Lower lobe of right lung (tissue), 2 donors: ENCODE measurements at regions not wholly inside any gene's neighbourhood (a gene's known extent, or its start where the extent isn't known, plus 50 kb on each side); places are given as distances from the start of the nearest gene placed in this dataset.

ENCODE experiments used
- ATAC-seq, 2 donors: fragments of 200-7000 bp; cut with Tn5 transposase; one replicate each; pipeline ENCODE4 v1.9.1; 2020 to 2022; ENCODE audit warnings: mild to moderate bottlenecking in 2 of 2, moderate library complexity in 2 of 2
- DNase-seq: peaks from one replicate; pipeline ENCODE4 v3.0.0-alpha.2; 2020
- H3K27ac ChIP-seq: fragments of 200-600 bp; one replicate; pipeline ENCODE4 v1.8.0; 2022
- H3K27me3 ChIP-seq: fragments of 200-600 bp; one replicate; pipeline ENCODE4 v1.8.0; 2022; ENCODE audit warnings: low read depth
- H3K36me3 ChIP-seq: fragments of 200-600 bp; one replicate; pipeline ENCODE4 v1.8.0; 2022; ENCODE audit warnings: mild to moderate bottlenecking
- H3K4me1 ChIP-seq: fragments of 200-600 bp; one replicate; pipeline ENCODE4 v1.8.0; 2022
- H3K4me3 ChIP-seq: fragments of 200-600 bp; one replicate; pipeline ENCODE4 v1.8.0; 2022; ENCODE audit warnings: mild to moderate bottlenecking
- H3K9me3 ChIP-seq: fragments of 200-600 bp; one replicate; pipeline ENCODE4 v1.8.0; 2022
- intact Hi-C: fragments of 100-400 bp; cut with DNase I; formaldehyde crosslinking; loops from one replicate; pipeline ENCODE4 v1.11.0; 2022
- TF ChIP-seq, protein P1 (sequence below): fragments of 200-600 bp; IDR thresholded peaks from one replicate; pipeline ENCODE4 v1.8.0; 2022; ENCODE audit warnings: antibody characterized with exemption, mild to moderate bottlenecking
- donor health status: DM: no; HTN: yes; CAD: no; lungs with severe emphysema.

DNA sequence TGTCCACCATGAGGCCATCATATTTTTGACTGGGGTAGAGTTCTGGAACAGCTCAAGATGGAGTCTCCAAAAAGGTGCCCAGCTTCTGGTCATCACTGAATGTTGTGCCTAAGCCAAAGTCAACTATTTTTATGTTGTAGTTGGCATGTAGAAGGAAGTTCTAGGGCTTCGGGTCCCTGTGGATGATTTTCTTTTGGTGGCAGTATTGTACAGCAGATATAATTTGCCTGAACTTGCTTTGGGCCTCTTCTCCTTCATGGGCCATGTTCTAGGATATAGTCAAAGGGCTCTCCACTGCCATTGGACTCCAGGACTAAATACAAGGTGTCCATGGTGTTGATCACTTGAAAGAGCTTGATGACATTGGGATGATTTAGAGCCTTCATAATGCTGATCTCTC lies 143.6 kb downstream of the SLC38A4 start:
- intact Hi-C loops = no loop called here
- ATAC-seq (no peak), DNase-seq (no peak)
- H3K4me3 ChIP-seq = no peak overlapping the region
- no peaks in the 10 kb centered on the region for H3K27me3 ChIP-seq
- TF ChIP-seq, protein P1, sequence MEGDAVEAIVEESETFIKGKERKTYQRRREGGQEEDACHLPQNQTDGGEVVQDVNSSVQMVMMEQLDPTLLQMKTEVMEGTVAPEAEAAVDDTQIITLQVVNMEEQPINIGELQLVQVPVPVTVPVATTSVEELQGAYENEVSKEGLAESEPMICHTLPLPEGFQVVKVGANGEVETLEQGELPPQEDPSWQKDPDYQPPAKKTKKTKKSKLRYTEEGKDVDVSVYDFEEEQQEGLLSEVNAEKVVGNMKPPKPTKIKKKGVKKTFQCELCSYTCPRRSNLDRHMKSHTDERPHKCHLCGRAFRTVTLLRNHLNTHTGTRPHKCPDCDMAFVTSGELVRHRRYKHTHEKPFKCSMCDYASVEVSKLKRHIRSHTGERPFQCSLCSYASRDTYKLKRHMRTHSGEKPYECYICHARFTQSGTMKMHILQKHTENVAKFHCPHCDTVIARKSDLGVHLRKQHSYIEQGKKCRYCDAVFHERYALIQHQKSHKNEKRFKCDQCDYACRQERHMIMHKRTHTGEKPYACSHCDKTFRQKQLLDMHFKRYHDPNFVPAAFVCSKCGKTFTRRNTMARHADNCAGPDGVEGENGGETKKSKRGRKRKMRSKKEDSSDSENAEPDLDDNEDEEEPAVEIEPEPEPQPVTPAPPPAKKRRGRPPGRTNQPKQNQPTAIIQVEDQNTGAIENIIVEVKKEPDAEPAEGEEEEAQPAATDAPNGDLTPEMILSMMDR = no peak
- no peaks in the 10 kb centered on the region for H3K9me3 ChIP-seq
- no peaks in the 10 kb centered on the region for H3K4me1 ChIP-seq
- H3K27ac ChIP-seq = no peak overlapping the region
- no peaks in the 10 kb centered on the region for H3K36me3 ChIP-seq

DNA sequence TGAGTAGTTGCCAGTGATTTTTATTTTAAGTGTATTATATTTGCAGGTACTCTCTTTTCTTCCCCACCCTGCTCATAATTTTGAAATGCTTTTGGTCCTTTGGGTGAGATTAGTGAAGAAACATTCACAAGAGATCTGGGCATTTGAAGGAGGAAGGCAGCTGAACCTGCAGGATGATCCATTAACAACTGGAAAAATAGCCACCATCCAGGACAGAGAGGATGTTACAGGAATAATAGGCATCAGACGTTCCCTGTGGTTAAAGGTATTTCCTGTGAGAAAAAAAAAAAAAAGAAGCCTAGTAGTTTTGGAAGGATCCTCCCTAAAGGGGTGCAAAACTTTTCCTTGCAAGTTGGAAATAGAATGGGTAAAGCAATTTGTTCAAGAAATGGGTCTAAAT lies 145.3 kb downstream of the SLC38A4 start:
- H3K9me3 ChIP-seq = no peaks in the 10 kb centered on the region
- H3K36me3 ChIP-seq = no peaks in the 10 kb centered on the region
- intact Hi-C loops = no loop called here
- no peaks in the 10 kb centered on the region for H3K4me1 ChIP-seq
- DNase-seq (no peak), ATAC-seq (no peak)
- TF ChIP-seq, protein P1 = no peak
- H3K4me3 ChIP-seq = no peak overlapping the region
- H3K27me3 ChIP-seq = no peaks in the 10 kb centered on the region
- no peak overlapping the region for H3K27ac ChIP-seq

DNA sequence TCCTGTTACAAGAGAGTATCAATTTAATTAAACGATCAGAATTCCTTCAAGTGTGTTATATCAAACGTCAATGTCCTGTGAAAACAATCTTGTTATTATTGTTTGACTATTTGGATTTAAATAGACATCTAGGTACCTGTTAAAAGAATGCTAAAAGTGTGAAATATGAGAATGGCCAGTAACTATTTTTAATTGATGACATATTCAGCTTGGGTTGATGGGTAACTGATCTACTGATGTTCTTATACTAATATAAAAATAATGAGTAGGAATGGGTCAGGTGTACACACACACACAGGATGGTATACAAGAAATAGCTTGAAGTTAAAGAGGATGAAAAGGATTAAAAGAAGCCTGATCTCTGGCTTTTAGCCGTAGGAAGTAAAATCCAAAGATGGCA lies 146.0 kb downstream of the SLC38A4 start:
- Histone ChIP-seq H3K4me1 (no peaks in the 10 kb centered on the region), H3K36me3 (no peaks in the 10 kb centered on the region), H3K9me3 (no peaks in the 10 kb centered on the region), H3K27ac (no peak overlapping the region), H3K27me3 (no peaks in the 10 kb centered on the region), H3K4me3 (no peak overlapping the region)
- TF ChIP-seq, protein P1 = no peak
- intact Hi-C loops = no loop called here
- no peak for ATAC-seq
- no peak for DNase-seq

DNA sequence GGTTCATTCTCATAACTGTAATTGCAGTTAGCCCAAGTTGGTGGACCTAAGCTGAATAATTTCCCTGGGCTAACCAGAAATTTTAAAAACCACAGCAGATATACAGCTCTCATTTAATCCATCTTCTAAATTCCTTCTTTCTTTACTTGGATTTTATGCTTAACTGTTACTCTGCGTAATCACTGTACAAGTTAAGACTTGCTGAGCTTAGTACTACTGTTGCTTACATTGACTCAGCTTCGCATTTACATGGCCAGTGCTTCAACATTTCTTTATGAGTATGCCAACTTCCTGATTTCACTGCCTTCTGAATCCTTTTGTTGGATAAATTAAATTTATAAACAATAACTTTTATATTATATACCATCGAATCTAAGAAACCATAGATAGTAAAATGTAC lies 147.4 kb downstream of the SLC38A4 start:
- Histone ChIP-seq H3K27ac (no peak overlapping the region), H3K4me1 (no peaks in the 10 kb centered on the region), H3K4me3 (no peak overlapping the region), H3K27me3 (no peaks in the 10 kb centered on the region), H3K9me3 (no peaks in the 10 kb centered on the region), H3K36me3 (no peaks in the 10 kb centered on the region)
- ATAC-seq (no peak), DNase-seq (no peak)
- TF ChIP-seq, protein P1 = no peak
- intact Hi-C loops = no loop called here

DNA sequence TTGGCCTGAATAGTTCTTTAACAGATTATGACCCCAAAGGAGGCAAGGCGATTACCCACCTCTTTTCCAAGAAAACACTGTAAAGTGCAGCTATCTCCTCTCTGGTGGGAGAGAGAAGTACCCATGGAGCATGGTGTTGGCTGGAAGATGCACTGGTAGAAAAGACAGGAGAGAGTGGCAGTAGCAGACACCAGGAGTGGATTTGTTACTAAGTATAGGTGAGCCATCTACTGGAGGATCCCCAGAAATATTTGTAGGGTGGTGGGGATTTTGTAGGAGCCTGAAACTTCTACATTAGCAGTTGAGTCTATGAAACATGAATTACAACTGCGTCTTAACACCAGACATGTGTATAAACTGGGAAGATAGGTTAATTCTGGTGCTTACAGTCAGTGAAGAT lies 148.0 kb downstream of the SLC38A4 start:
- Histone ChIP-seq H3K27me3 (no peaks in the 10 kb centered on the region), H3K4me1 (no peaks in the 10 kb centered on the region), H3K36me3 (no peaks in the 10 kb centered on the region), H3K9me3 (no peaks in the 10 kb centered on the region), H3K4me3 (no peak overlapping the region), H3K27ac (no peak overlapping the region)
- DNase-seq = no peak
- TF ChIP-seq, protein P1 = no peak
- ATAC-seq = no peak
- intact Hi-C loops = no loop called here
